Type B pancreatic cell (in vitro differentiated cells): ENCODE measurements at regions not wholly inside any gene's neighbourhood (a gene's known extent, or its start where the extent isn't known, plus 50 kb on each side); places are given as distances from the start of the nearest gene placed in this dataset.

Experiments
- DNase-seq: peaks from one replicate; pipeline ENCODE4 v3.0.0; 2021; ENCODE audit warnings: mixed read lengths; ENCODE audit not compliant: unreplicated experiment; ENCODE audit errors: extremely low spot score
- H3K27ac Mint-ChIP-seq: 2 replicates; pipeline ENCODE4 v1.8.0; 2021; ENCODE audit warnings: mild to moderate bottlenecking, mixed read lengths
- H3K27me3 Mint-ChIP-seq: 2 replicates; pipeline ENCODE4 v1.8.0; 2021; ENCODE audit warnings: mixed read lengths
- H3K36me3 Mint-ChIP-seq: 2 replicates; pipeline ENCODE4 v1.8.0; 2021; ENCODE audit warnings: mixed read lengths
- H3K4me1 Mint-ChIP-seq: one replicate; pipeline ENCODE4 v1.8.0; 2021; ENCODE audit warnings: mixed read lengths; ENCODE audit not compliant: unreplicated experiment
- H3K4me3 Mint-ChIP-seq: 2 replicates; pipeline ENCODE4 v1.8.0; 2021; ENCODE audit warnings: mild to moderate bottlenecking, mixed read lengths
- H3K9me3 Mint-ChIP-seq: 2 replicates; pipeline ENCODE4 v1.8.0; 2021; ENCODE audit warnings: mixed read lengths
- TF ChIP-seq, protein P1 (sequence below): fragments of 200-600 bp; sonication (generic); conservative IDR thresholded peaks from 2 replicates; pipeline ENCODE4 v1.5.0; 2021; ENCODE audit warnings: antibody characterized with exemption, mild to moderate bottlenecking

DNA sequence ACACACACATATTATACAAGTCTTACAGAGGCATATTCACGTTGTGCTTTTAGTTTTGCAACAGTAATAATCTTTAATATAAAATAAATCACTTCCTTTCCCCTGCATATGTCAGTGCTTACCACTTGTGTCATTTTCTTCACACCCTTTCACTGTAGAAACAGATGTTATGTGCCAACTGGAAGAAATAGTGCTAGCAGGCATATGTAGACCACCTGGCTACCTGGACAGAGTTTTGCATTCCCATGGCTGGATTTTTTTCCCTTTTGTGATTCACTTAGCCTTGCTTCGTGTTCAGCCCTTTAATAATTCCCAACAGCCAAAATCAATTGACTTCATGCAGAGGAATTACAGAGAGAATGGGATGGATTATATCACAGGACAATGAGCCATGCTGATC is 399.1 kb upstream of the SPRY2 start:
- DNase-seq, result no peak
- Mint-ChIP-seq H3K27ac (no peak overlapping the region), H3K4me3 (no peak overlapping the region), H3K9me3 (peaks cover 3% of the 10 kb centered on the region), H3K36me3 (no peaks in the 10 kb centered on the region), H3K27me3 (no peaks in the 10 kb centered on the region), H3K4me1 (no peaks in the 10 kb centered on the region)
- TF ChIP-seq, protein P1, sequence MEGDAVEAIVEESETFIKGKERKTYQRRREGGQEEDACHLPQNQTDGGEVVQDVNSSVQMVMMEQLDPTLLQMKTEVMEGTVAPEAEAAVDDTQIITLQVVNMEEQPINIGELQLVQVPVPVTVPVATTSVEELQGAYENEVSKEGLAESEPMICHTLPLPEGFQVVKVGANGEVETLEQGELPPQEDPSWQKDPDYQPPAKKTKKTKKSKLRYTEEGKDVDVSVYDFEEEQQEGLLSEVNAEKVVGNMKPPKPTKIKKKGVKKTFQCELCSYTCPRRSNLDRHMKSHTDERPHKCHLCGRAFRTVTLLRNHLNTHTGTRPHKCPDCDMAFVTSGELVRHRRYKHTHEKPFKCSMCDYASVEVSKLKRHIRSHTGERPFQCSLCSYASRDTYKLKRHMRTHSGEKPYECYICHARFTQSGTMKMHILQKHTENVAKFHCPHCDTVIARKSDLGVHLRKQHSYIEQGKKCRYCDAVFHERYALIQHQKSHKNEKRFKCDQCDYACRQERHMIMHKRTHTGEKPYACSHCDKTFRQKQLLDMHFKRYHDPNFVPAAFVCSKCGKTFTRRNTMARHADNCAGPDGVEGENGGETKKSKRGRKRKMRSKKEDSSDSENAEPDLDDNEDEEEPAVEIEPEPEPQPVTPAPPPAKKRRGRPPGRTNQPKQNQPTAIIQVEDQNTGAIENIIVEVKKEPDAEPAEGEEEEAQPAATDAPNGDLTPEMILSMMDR, result no peak

DNA sequence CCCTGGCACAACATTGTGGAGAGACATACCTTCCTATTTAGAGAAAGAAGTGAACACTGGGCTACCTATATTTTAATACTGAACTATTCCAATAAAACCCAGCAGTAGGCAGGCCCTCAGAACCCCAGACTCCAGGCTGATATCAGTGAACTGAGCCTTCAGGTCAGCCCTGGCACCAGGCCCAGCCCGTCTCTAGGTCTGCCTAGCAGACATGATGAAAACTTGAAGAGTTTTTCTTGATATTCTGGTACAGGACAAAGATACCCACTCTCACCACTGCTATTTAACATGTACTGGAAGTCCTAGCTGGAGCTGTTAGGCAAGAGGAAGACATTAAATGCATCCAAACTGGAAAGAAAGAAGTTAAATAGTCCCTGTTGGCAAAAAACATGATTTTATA is 396.6 kb upstream of the SPRY2 start:
- Mint-ChIP-seq H3K4me1 (peaks cover 14% of the 10 kb centered on the region), H3K27me3 (no peaks in the 10 kb centered on the region), H3K27ac (no peak overlapping the region)

DNA sequence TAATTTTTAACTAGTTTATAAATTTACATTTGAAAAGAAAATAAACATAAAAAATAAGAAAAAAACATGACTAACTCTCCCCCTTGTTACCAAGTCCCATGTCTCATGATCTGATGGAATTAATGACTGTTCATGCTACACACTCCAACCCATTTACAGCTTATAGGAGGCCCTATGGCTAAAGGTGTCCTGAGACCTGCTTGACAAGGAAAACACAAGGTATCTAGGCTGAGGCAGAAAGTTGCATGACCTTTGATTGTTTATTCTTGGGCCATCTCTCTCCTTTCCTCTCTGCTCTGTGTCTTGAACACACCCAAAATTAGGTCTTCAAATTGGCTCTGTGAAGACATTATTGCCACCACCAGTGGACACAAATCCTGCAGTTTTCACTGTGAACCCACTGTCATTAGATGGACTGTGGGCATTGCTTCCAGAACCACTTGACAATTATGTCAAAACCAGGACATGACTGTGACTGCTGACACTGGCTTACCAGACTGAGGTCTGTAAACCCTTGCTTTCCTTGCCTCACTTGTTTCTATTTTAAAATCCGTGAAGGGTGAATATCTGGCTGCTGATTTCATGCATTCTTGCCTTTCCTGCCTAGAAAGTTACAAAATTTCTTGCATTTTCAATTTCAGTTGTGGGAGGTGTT is 386.5 kb upstream of the SPRY2 start:
- Mint-ChIP-seq H3K4me3 (no peak overlapping the region), H3K4me1 (peaks cover 12% of the 10 kb centered on the region), H3K27me3 (no peaks in the 10 kb centered on the region), H3K9me3 (peaks cover 5% of the 10 kb centered on the region), H3K36me3 (no peaks in the 10 kb centered on the region), H3K27ac (no peak overlapping the region)
- DNase-seq, result no peak
- TF ChIP-seq, protein P1, result no peak

More for the DNA sequence above, 396.6 kb upstream of the SPRY2 start:
- no peak overlapping the region for H3K4me3 Mint-ChIP-seq
- no peaks in the 10 kb centered on the region for H3K36me3 Mint-ChIP-seq
- DNase-seq, result no peak
- peaks cover 3% of the 10 kb centered on the region for H3K9me3 Mint-ChIP-seq
- TF ChIP-seq, protein P1, result no peak

DNA sequence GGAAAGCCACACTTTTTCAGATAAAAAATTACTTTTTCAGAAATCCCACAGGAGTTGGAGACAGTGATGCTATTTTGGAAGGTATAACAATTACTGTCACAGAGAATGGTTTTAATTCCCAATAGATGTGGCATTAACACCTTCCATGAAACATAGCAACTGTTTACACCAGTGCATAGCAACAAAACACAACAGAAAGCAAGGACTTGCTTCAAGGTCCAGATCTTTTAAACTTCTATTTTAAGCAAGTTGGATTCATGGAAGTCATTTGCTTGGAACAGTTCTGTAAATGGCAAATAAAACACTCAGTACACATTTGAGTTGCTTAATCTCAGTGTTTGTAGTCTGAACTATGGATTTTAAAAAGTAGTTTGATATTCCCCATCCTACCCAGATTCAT is 385.9 kb upstream of the SPRY2 start:
- H3K4me3 Mint-ChIP-seq, result no peak overlapping the region
- TF ChIP-seq, protein P1, result no peak
- DNase-seq, result no peak
- H3K36me3 Mint-ChIP-seq, result no peaks in the 10 kb centered on the region
- peaks cover 5% of the 10 kb centered on the region for H3K9me3 Mint-ChIP-seq
- no peak overlapping the region for H3K27ac Mint-ChIP-seq
- peaks cover 12% of the 10 kb centered on the region for H3K4me1 Mint-ChIP-seq
- H3K27me3 Mint-ChIP-seq, result no peaks in the 10 kb centered on the region

DNA sequence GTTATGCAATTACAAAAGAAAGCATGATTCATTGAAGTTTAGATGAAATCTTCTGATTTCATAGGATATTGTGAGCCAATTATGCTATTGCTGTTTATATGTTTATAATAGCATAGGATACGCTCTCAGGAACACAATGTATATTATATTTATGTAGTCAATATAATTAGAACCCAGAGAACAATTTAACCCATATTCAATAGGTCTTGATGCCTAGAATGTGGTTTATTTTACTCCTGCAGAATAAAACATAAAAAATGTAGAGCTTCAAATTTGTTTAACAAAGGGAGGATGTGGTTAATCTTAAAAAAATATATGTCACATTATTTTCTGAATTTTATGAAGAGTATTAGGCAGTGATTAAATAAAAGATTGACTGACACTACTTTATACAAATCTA is 380.8 kb upstream of the SPRY2 start:
- no peak for DNase-seq
- Mint-ChIP-seq H3K9me3 (peaks cover 5% of the 10 kb centered on the region), H3K36me3 (no peaks in the 10 kb centered on the region), H3K4me3 (no peak overlapping the region), H3K27ac (no peak overlapping the region), H3K27me3 (peaks cover 4% of the 10 kb centered on the region), H3K4me1 (peaks cover 4% of the 10 kb centered on the region)
- TF ChIP-seq, protein P1, result no peak
